HepG2 (cell line): ENCODE measurements at regions not wholly inside any gene's neighbourhood (a gene's known extent, or its start where the extent isn't known, plus 50 kb on each side); places are given as distances from the start of the nearest gene placed in this dataset.

Experiments
- ATF1 ChIP-seq: IDR thresholded peaks from 2 replicates; pipeline ENCODE4 v1.6.1; 2016; ENCODE audit warnings: mild to moderate bottlenecking, control low read depth
- EZH2 ChIP-seq: conservative IDR thresholded peaks from 2 replicates; pipeline ENCODE4 v1.6.1; 2012; ENCODE audit warnings: mild to moderate bottlenecking, low read depth, low read length, moderate library complexity
- HIVEP1 ChIP-seq: sonication (generic); formaldehyde crosslinking; IDR thresholded peaks from 2 replicates; pipeline ENCODE4 v1.4.0; 2020; ENCODE audit warnings: mild to moderate bottlenecking, missing genetic modification reagents
- IRF2 ChIP-seq: IDR thresholded peaks from 2 replicates; pipeline ENCODE4 v1.6.1; 2018; ENCODE audit warnings: missing genetic modification reagents, missing compliant biosample characterization
- MATR3 ChIP-seq: sonication (generic); formaldehyde crosslinking; IDR thresholded peaks from 2 replicates; pipeline ENCODE4 v1.4.0; 2020; ENCODE audit warnings: missing genetic modification reagents
- SRSF1 ChIP-seq: fragments of 200-400 bp; formaldehyde crosslinking; optimal IDR thresholded peaks from 2 replicates; pipeline ENCODE3; 2017; ENCODE audit warnings: mild to moderate bottlenecking, low read depth, low read length, moderate library complexity
- YY1 ChIP-seq: IDR thresholded peaks from 2 replicates; pipeline ENCODE4 v1.6.1; 2011; ENCODE audit warnings: low read length, low read depth, moderate library complexity, mild to moderate bottlenecking; ENCODE audit not compliant: insufficient read depth, insufficient replicate concordance
- ZNF839 ChIP-seq: sonication (generic); formaldehyde crosslinking; IDR thresholded peaks from 2 replicates; pipeline ENCODE4 v1.4.0; 2020; ENCODE audit warnings: missing genetic modification reagents, mild to moderate bottlenecking, borderline replicate concordance
- ZSCAN31 ChIP-seq: sonication (generic); formaldehyde crosslinking; IDR thresholded peaks from 2 replicates; pipeline ENCODE4 v1.5.0; 2020; ENCODE audit warnings: low read depth, mild to moderate bottlenecking, missing genetic modification reagents
- TF ChIP-seq, protein P1 (sequence below): sonication (generic); formaldehyde crosslinking; IDR thresholded peaks from 2 replicates; pipeline ENCODE4 v1.4.0; 2020; ENCODE audit warnings: missing genetic modification reagents; ENCODE audit errors: not compliant biosample characterization
- TF ChIP-seq, protein P2 (sequence below): sonication (generic); formaldehyde crosslinking; IDR thresholded peaks from 2 replicates; pipeline ENCODE4 v1.8.1; 2023; ENCODE audit warnings: mild to moderate bottlenecking, inconsistent platforms, moderate library complexity, missing genetic modification reagents, borderline replicate concordance
- TF ChIP-seq, protein P3 (sequence below): sonication (generic); formaldehyde crosslinking; IDR thresholded peaks from 2 replicates; pipeline ENCODE4 v1.8.1; 2023; ENCODE audit warnings: missing genetic modification reagents, inconsistent platforms, borderline replicate concordance
- TF ChIP-seq, protein P4 (sequence below): sonication (generic); formaldehyde crosslinking; conservative IDR thresholded peaks from 2 replicates; pipeline ENCODE4 v1.4.0; 2020; ENCODE audit warnings: missing genetic modification reagents
- TF ChIP-seq, protein P5 (sequence below): sonication (generic); formaldehyde crosslinking; IDR thresholded peaks from 2 replicates; pipeline ENCODE4 v1.5.0; 2020; ENCODE audit warnings: mild to moderate bottlenecking, missing genetic modification reagents, moderate library complexity

DNA sequence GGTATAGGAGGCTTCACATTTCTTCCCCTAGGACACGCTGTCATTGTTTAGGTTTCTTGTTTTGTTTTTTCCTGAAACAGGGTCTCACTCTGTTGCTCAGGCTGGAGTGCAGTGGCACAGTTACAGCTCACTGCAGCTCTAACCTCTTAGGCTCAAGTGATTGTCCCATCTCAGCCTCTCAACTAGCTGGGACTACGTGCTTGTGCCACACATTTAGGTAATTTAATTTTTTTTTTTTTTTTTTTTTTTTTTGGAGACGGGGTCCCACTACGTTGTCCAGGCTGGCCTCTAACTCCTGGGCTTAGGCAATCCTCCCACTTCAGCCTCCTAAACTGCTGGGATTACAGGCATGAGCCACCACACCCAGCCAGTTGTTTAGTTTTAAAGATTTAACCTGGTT lies 66.2 kb downstream of the EXOSC2 start:
- TF ChIP-seq IRF2: no peak
- no peak for TF ChIP-seq HIVEP1 (CRISPR knock-in tag)
- no peak for TF ChIP-seq EZH2
- no peak for TF ChIP-seq SRSF1
- no peak for TF ChIP-seq ATF1
- TF ChIP-seq, protein P1, sequence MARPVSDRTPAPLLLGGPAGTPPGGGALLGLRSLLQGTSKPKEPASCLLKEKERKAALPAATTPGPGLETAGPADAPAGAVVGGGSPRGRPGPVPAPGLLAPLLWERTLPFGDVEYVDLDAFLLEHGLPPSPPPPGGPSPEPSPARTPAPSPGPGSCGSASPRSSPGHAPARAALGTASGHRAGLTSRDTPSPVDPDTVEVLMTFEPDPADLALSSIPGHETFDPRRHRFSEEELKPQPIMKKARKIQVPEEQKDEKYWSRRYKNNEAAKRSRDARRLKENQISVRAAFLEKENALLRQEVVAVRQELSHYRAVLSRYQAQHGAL (CRISPR knock-in tag): no peak
- TF ChIP-seq ZSCAN31 (CRISPR knock-in tag): no peak
- TF ChIP-seq, protein P2, sequence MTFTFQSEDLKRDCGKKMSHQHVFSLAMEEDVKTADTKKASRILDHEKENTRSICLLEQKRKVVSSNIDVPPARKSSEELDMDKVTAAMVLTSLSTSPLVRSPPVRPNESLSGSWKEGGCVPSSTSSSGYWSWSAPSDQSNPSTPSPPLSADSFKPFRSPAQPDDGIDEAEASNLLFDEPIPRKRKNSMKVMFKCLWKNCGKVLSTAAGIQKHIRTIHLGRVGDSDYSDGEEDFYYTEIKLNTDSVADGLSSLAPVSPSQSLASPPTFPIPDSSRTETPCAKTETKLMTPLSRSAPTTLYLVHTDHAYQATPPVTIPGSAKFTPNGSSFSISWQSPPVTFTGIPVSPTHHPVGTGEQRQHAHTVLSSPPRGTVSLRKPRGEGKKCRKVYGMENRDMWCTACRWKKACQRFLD: no peak
- TF ChIP-seq YY1: no peak
- TF ChIP-seq ZNF839: no peak
- TF ChIP-seq, protein P3, sequence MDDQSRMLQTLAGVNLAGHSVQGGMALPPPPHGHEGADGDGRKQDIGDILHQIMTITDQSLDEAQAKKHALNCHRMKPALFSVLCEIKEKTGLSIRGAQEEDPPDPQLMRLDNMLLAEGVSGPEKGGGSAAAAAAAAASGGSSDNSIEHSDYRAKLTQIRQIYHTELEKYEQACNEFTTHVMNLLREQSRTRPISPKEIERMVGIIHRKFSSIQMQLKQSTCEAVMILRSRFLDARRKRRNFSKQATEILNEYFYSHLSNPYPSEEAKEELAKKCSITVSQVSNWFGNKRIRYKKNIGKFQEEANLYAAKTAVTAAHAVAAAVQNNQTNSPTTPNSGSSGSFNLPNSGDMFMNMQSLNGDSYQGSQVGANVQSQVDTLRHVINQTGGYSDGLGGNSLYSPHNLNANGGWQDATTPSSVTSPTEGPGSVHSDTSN (CRISPR knock-in tag): no peak
- TF ChIP-seq, protein P4, sequence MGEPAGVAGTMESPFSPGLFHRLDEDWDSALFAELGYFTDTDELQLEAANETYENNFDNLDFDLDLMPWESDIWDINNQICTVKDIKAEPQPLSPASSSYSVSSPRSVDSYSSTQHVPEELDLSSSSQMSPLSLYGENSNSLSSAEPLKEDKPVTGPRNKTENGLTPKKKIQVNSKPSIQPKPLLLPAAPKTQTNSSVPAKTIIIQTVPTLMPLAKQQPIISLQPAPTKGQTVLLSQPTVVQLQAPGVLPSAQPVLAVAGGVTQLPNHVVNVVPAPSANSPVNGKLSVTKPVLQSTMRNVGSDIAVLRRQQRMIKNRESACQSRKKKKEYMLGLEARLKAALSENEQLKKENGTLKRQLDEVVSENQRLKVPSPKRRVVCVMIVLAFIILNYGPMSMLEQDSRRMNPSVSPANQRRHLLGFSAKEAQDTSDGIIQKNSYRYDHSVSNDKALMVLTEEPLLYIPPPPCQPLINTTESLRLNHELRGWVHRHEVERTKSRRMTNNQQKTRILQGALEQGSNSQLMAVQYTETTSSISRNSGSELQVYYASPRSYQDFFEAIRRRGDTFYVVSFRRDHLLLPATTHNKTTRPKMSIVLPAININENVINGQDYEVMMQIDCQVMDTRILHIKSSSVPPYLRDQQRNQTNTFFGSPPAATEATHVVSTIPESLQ (CRISPR knock-in tag): no peak
- TF ChIP-seq MATR3 (CRISPR knock-in tag): no peak
- TF ChIP-seq, protein P5, sequence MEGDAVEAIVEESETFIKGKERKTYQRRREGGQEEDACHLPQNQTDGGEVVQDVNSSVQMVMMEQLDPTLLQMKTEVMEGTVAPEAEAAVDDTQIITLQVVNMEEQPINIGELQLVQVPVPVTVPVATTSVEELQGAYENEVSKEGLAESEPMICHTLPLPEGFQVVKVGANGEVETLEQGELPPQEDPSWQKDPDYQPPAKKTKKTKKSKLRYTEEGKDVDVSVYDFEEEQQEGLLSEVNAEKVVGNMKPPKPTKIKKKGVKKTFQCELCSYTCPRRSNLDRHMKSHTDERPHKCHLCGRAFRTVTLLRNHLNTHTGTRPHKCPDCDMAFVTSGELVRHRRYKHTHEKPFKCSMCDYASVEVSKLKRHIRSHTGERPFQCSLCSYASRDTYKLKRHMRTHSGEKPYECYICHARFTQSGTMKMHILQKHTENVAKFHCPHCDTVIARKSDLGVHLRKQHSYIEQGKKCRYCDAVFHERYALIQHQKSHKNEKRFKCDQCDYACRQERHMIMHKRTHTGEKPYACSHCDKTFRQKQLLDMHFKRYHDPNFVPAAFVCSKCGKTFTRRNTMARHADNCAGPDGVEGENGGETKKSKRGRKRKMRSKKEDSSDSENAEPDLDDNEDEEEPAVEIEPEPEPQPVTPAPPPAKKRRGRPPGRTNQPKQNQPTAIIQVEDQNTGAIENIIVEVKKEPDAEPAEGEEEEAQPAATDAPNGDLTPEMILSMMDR (CRISPR knock-in tag): no peak
